AG04450 (cell line): ENCODE measurements at regions not wholly inside any gene's neighbourhood (a gene's known extent, or its start where the extent isn't known, plus 50 kb on each side); places are given as distances from the start of the nearest gene placed in this dataset.

ENCODE experiments used
- CTCF ChIA-PET: fragments of 300-600, 350-600 bp; formaldehyde crosslinking; extraction: SDS; loops from one replicate; lab custom pipeline; 2022; ENCODE audit warnings: antibody characterized with exemption, inconsistent platforms; lab: Charles Lee
- POLR2A ChIA-PET: fragments of 350-600 bp; formaldehyde crosslinking; extraction: SDS; loops from one replicate; lab custom pipeline; 2021; ENCODE audit warnings: antibody characterized with exemption, inconsistent platforms; lab: Yijun Ruan, JAX
- DNase-seq: peaks from one replicate; pipeline ENCODE4 v3.0.0-alpha.2; 2011; ENCODE audit warnings: low read depth, low spot score
- H3K27ac ChIP-seq: one replicate; pipeline ENCODE4 v1.5.1; 2012; ENCODE audit warnings: low read depth, low read length, control low read depth
- H3K27me3 ChIP-seq: one replicate; pipeline ENCODE4 v1.6.0; 2012; ENCODE audit warnings: low read length; ENCODE audit not compliant: control insufficient read depth, insufficient read depth
- H3K4me3 ChIP-seq: 2 replicates; pipeline ENCODE4 v1.5.1; 2011; ENCODE audit warnings: mild to moderate bottlenecking, low read depth, low read length, control low read depth
- H3K9me3 ChIP-seq: 2 replicates; pipeline ENCODE4 v1.5.1; 2012; ENCODE audit warnings: low read length; ENCODE audit not compliant: control insufficient read depth, insufficient read depth
- CTCF ChIP-seq: IDR thresholded peaks from 2 replicates; pipeline ENCODE4 v1.5.1; 2011; ENCODE audit warnings: low read depth, low read length, control low read depth, inconsistent platforms

- no peaks in the 10 kb centered on the region for H3K27me3 ChIP-seq
- ChIA-PET CTCF (no interaction called here), POLR2A (no interaction called here)
- no peak overlapping the region for H3K27ac ChIP-seq
- TF ChIP-seq CTCF: no peak
- H3K4me3 ChIP-seq: no peak overlapping the region
- DNase-seq: no peak
- H3K9me3 ChIP-seq: no peaks in the 10 kb centered on the region
These were observed 69.1 kb upstream of the WDR1 start for GRCh38 chr4:10185518-10186227.

GRCh38 chr4:10184501-10184938 lies 67.9 kb upstream of the WDR1 start:
- ChIA-PET POLR2A (no interaction called here), CTCF (interaction anchor here (0.8 kb wide), 1 partner anchor 19 kb away, joined by 3 read pairs; no protein-coding TSS in a partner anchor)
- Histone ChIP-seq H3K9me3 (no peaks in the 10 kb centered on the region), H3K4me3 (no peak overlapping the region), H3K27me3 (no peaks in the 10 kb centered on the region), H3K27ac (no peak overlapping the region)
- no peak for DNase-seq
- no peak for TF ChIP-seq CTCF

GRCh38 chr4:10184041-10184440 lies 67.4 kb upstream of the WDR1 start:
- POLR2A ChIA-PET: interaction anchor here (1.4 kb wide), 1 partner anchor 67 kb away, joined by 4 read pairs; the partner anchor contains the start of gene WDR1
- Histone ChIP-seq H3K27me3 (no peaks in the 10 kb centered on the region), H3K4me3 (no peak overlapping the region), H3K27ac (no peak overlapping the region), H3K9me3 (no peaks in the 10 kb centered on the region)
- TF ChIP-seq CTCF: no peak
- no peak for DNase-seq
- CTCF ChIA-PET: interaction anchor here (0.8 kb wide), 1 partner anchor 18 kb away, joined by 3 read pairs; no protein-coding TSS in a partner anchor

- H3K27ac ChIP-seq: no peak overlapping the region
- no peak for DNase-seq
- POLR2A ChIA-PET: interaction anchor here (1.4 kb wide), 1 partner anchor 66 kb away, joined by 4 read pairs; the partner anchor contains the start of gene WDR1
- no peak overlapping the region for H3K4me3 ChIP-seq
- no peak for TF ChIP-seq CTCF
- H3K9me3 ChIP-seq: no peaks in the 10 kb centered on the region
- CTCF ChIA-PET: interaction anchor here (0.8 kb wide), 1 partner anchor 17 kb away, joined by 3 read pairs; no protein-coding TSS in a partner anchor
- H3K27me3 ChIP-seq: no peaks in the 10 kb centered on the region
These were observed 66.9 kb upstream of the WDR1 start for GRCh38 chr4:10183462-10183861.
